22Rv1 (cell line): ENCODE measurements at regions not wholly inside any gene's neighbourhood (a gene's known extent, or its start where the extent isn't known, plus 50 kb on each side); places are given as distances from the start of the nearest gene placed in this dataset.

Source experiments
- CTCF ChIP-seq: fragments of 450-650 bp; IDR thresholded peaks from 2 replicates; pipeline ENCODE4 v1.5.1; 2017; ENCODE audit warnings: mild to moderate bottlenecking
- ZFX ChIP-seq: fragments of 450-650 bp; IDR thresholded peaks from 2 replicates; pipeline ENCODE4 v1.6.1; 2017; ENCODE audit warnings: antibody characterized with exemption, borderline replicate concordance

DNA sequence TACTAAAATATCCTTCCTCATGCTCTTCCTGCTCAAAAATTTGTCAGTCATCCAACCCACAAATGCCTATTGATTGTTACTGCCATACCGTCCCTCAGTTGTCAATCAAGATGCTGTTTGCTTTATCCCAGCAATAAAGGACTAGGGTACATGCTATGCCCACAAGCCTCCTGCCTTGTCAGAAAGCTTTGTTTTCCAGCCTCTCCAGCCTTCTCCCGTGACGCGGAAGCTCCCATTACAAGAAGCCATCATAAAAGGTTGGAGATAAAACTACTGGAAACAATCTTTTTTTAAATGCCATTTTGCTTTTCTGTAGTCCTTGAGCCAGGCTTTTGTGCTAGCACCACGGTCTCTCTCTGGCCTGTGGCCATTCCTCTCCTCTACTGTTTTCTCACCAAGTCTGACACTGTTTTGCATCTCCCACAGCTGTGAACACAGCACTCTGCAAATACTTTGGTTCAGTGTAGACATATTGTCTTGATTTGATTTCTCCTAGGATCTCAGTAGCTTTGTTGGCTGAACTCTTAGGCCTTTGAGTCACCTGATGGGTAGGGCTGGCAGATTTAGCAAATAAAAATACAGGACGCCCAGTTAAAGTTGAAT lies 495.7 kb upstream of the JARID2 start:
- TF ChIP-seq CTCF (no peak), ZFX (no peak)
